SK-N-SH treated with all-trans-retinoic acid at 6 μM for 48 hours (cell line): ENCODE measurements at regions not wholly inside any gene's neighbourhood (a gene's known extent, or its start where the extent isn't known, plus 50 kb on each side); places are given as distances from the start of the nearest gene placed in this dataset.

ENCODE experiments used
- CREB5 ChIP-seq: fragments of 250-450 bp; sonication (Bioruptor Pico); IDR thresholded peaks from 2 replicates; pipeline ENCODE4 v1.5.1; 2020; ENCODE audit warnings: low read depth, mild to moderate bottlenecking, moderate library complexity
- PPARA ChIP-seq: fragments of 250-450 bp; sonication (Bioruptor Pico); IDR thresholded peaks from 2 replicates; pipeline ENCODE4 v1.5.0; 2020; ENCODE audit warnings: mild to moderate bottlenecking, borderline replicate concordance
- RARB ChIP-seq: fragments of 250-450 bp; sonication (Bioruptor Pico); IDR thresholded peaks from 2 replicates; pipeline ENCODE4 v1.8.0; 2021; ENCODE audit warnings: mild to moderate bottlenecking, moderate library complexity
- TOX ChIP-seq: fragments of 250-450 bp; sonication (Bioruptor Pico); IDR thresholded peaks from 2 replicates; pipeline ENCODE4 v1.8.0; 2021; ENCODE audit warnings: mild to moderate bottlenecking, moderate library complexity, borderline replicate concordance
- ZC3H10 ChIP-seq: fragments of 250-450 bp; sonication (Bioruptor Pico); IDR thresholded peaks from 2 replicates; pipeline ENCODE4 v1.5.1; 2021; ENCODE audit warnings: mild to moderate bottlenecking, moderate library complexity
- ZFP3 ChIP-seq: fragments of 250-450 bp; sonication (Bioruptor Pico); IDR thresholded peaks from 2 replicates; pipeline ENCODE4 v1.5.0; 2020; ENCODE audit warnings: mild to moderate bottlenecking, moderate library complexity
- ZNF70 ChIP-seq: fragments of 450-650 bp; formaldehyde crosslinking; IDR thresholded peaks from 2 replicates; pipeline ENCODE4 v1.5.0; 2020; ENCODE audit warnings: mild to moderate bottlenecking, moderate library complexity
- ZNF8 ChIP-seq: fragments of 450-650 bp; formaldehyde crosslinking; IDR thresholded peaks from 2 replicates; pipeline ENCODE4 v1.5.0; 2020; ENCODE audit warnings: mild to moderate bottlenecking, moderate library complexity
- TF ChIP-seq, protein P1 (sequence below): fragments of 250-450 bp; sonication (Bioruptor Pico); IDR thresholded peaks from 2 replicates; pipeline ENCODE4 v1.8.0; 2020; ENCODE audit warnings: mild to moderate bottlenecking, moderate library complexity, borderline replicate concordance
- TF ChIP-seq, protein P2 (sequence below): fragments of 250-450 bp; sonication (Bioruptor Pico); IDR thresholded peaks from 2 replicates; pipeline ENCODE4 v1.5.1; 2021; ENCODE audit warnings: mild to moderate bottlenecking, moderate library complexity

GRCh38 chr2:129428086-129428660, 551.3 kb upstream of the RAB6C start:
- TF ChIP-seq, protein P1, sequence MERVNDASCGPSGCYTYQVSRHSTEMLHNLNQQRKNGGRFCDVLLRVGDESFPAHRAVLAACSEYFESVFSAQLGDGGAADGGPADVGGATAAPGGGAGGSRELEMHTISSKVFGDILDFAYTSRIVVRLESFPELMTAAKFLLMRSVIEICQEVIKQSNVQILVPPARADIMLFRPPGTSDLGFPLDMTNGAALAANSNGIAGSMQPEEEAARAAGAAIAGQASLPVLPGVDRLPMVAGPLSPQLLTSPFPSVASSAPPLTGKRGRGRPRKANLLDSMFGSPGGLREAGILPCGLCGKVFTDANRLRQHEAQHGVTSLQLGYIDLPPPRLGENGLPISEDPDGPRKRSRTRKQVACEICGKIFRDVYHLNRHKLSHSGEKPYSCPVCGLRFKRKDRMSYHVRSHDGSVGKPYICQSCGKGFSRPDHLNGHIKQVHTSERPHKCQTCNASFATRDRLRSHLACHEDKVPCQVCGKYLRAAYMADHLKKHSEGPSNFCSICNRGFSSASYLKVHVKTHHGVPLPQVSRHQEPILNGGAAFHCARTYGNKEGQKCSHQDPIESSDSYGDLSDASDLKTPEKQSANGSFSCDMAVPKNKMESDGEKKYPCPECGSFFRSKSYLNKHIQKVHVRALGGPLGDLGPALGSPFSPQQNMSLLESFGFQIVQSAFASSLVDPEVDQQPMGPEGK: no peak
- no peak for TF ChIP-seq ZNF70 (CRISPR knock-in tag)
- no peak for TF ChIP-seq PPARA (CRISPR knock-in tag)
- TF ChIP-seq TOX (CRISPR knock-in tag): no peak
- no peak for TF ChIP-seq CREB5 (CRISPR knock-in tag)
- no peak for TF ChIP-seq ZC3H10 (CRISPR knock-in tag)
- TF ChIP-seq ZFP3 (CRISPR knock-in tag): no peak
- TF ChIP-seq RARB: no peak
- TF ChIP-seq ZNF8 (CRISPR knock-in tag): no peak
- TF ChIP-seq, protein P2, sequence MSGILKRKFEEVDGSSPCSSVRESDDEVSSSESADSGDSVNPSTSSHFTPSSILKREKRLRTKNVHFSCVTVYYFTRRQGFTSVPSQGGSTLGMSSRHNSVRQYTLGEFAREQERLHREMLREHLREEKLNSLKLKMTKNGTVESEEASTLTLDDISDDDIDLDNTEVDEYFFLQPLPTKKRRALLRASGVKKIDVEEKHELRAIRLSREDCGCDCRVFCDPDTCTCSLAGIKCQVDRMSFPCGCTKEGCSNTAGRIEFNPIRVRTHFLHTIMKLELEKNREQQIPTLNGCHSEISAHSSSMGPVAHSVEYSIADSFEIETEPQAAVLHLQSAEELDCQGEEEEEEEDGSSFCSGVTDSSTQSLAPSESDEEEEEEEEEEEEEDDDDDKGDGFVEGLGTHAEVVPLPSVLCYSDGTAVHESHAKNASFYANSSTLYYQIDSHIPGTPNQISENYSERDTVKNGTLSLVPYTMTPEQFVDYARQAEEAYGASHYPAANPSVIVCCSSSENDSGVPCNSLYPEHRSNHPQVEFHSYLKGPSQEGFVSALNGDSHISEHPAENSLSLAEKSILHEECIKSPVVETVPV (CRISPR knock-in tag): no peak
